H1 (cell line): ENCODE measurements at regions not wholly inside any gene's neighbourhood (a gene's known extent, or its start where the extent isn't known, plus 50 kb on each side); places are given as distances from the start of the nearest gene placed in this dataset.
"Not testable (repeated sequence)": the region's sequence is repeated elsewhere in the genome, so short reads cannot be mapped to it uniquely, and the experiment has no call there.

Experiments used
- CTCF ChIA-PET: fragments of 300-600 bp; sonication (Branson Sonifier 250); formaldehyde crosslinking; loops from one replicate; lab custom pipeline; 2021; ENCODE audit not compliant: partially characterized antibody; lab: Charles Lee
- POLR2A ChIA-PET: fragments of 300-600 bp; sonication (Branson Sonifier 250); formaldehyde crosslinking; loops from one replicate; lab custom pipeline; 2021; ENCODE audit warnings: inconsistent platforms; ENCODE audit not compliant: partially characterized antibody; lab: Charles Lee
- DNase-seq, 2 experiments: peaks; one replicate each; pipeline versions ENCODE4 v3.0.0 to v3.0.0-alpha.2; 2010 to 2022; ENCODE audit warnings: low spot score in 2 of 2, low read depth in 1 of 2, mixed read lengths in 1 of 2
- FAIRE-seq: peaks from 2 replicates; lab custom pipeline; 2011; peaks lifted over from hg19 to GRCh38; lab: Jason Lieb, UNC
- H2AFZ ChIP-seq: 2 replicates; pipeline ENCODE4 v1.8.1; 2012; ENCODE audit warnings: low read length, inconsistent platforms
- H2AK5ac ChIP-seq: 2 replicates; pipeline ENCODE4 v1.6.1; 2013; ENCODE audit warnings: low read depth, low read length
- H2BK120ac ChIP-seq: replicated peaks from 2 replicates; pipeline ENCODE3; 2013; ENCODE audit warnings: low read depth, low read length, inconsistent platforms
- H2BK12ac ChIP-seq: 2 replicates; pipeline ENCODE4 v1.6.1; 2013; ENCODE audit warnings: low read depth, low read length
- H2BK15ac ChIP-seq: 2 replicates; pipeline ENCODE4 v1.6.1; 2013; ENCODE audit warnings: low read length
- H2BK20ac ChIP-seq: 2 replicates; pipeline ENCODE4 v1.6.1; 2013; ENCODE audit warnings: low read length
- H2BK5ac ChIP-seq: 2 replicates; pipeline ENCODE4 v1.6.1; 2013; ENCODE audit warnings: low read depth, low read length
- H3K14ac ChIP-seq: 2 replicates; pipeline ENCODE4 v1.6.1; 2013; ENCODE audit warnings: inconsistent platforms; ENCODE audit not compliant: insufficient read length
- H3K18ac ChIP-seq: 2 replicates; pipeline ENCODE4 v1.6.1; 2013; ENCODE audit warnings: low read length; ENCODE audit errors: extremely low read depth
- H3K23ac ChIP-seq: 2 replicates; pipeline ENCODE4 v1.6.1; 2013; ENCODE audit warnings: inconsistent platforms; ENCODE audit not compliant: insufficient read length
- H3K23me2 ChIP-seq: 2 replicates; pipeline ENCODE4 v1.6.1; 2013; ENCODE audit warnings: low read depth, low read length
- H3K27ac ChIP-seq: 2 replicates; pipeline ENCODE4 v1.6.1; 2011; ENCODE audit warnings: low read depth, low read length, inconsistent platforms
- H3K27me3 ChIP-seq, 4 experiments: replicated peaks in 1 of 4; 1 replicate in 1 of 4; 2 replicates in 3 of 4; pipeline versions ENCODE4 v1.6.1 to v1.8.1; 2011 to 2013; ENCODE audit warnings: low read length in 3 of 4, mild to moderate bottlenecking in 3 of 4, inconsistent platforms in 2 of 4, mixed read lengths in 2 of 4, moderate library complexity in 1 of 4; ENCODE audit not compliant: control insufficient read depth in 3 of 4, insufficient read depth in 3 of 4; ENCODE audit errors: extremely low read depth in 1 of 4
- H3K36me3 ChIP-seq, 4 experiments: 2 replicates each; pipeline versions ENCODE4 v1.6.1 to v1.8.1; 2011 to 2013; ENCODE audit warnings: mild to moderate bottlenecking in 4 of 4, low read length in 3 of 4, moderate library complexity in 2 of 4, control low read depth in 1 of 4, inconsistent platforms in 1 of 4; ENCODE audit not compliant: insufficient read depth in 4 of 4, control insufficient read depth in 2 of 4
- H3K4ac ChIP-seq: replicated peaks from 2 replicates; pipeline ENCODE3; 2013; ENCODE audit warnings: low read length, low read depth, mixed read lengths, inconsistent platforms; ENCODE audit not compliant: insufficient read length
- H3K4me1 ChIP-seq, 4 experiments: replicated peaks in 1 of 4; 1 replicate in 1 of 4; 2 replicates in 3 of 4; pipeline versions ENCODE4 v1.6.1 to v1.8.1; 2011 to 2013; ENCODE audit warnings: low read length in 3 of 4, inconsistent platforms in 2 of 4, mixed read lengths in 1 of 4; ENCODE audit not compliant: insufficient read depth in 4 of 4, control insufficient read depth in 3 of 4
- H3K4me2 ChIP-seq, 2 experiments: 2 replicates each; pipeline versions ENCODE4 v1.6.1 to v1.8.1; 2011 to 2013; ENCODE audit warnings: low read depth in 2 of 2, low read length in 2 of 2, control low read depth in 1 of 2, inconsistent platforms in 1 of 2, mild to moderate bottlenecking in 1 of 2; ENCODE audit not compliant: insufficient read depth in 1 of 2
- H3K4me3 ChIP-seq, 4 experiments: fragments of 200-600, 300-600 bp in 1 of 4; sonication (generic), shearing (Covaris generic), sonication (Bioruptor Twin) in 1 of 4; 2 replicates each; pipeline versions ENCODE4 v1.5.1 to v1.8.1; 2011 to 2016; ENCODE audit warnings: low read length in 4 of 4, low read depth in 3 of 4, control low read depth in 2 of 4, inconsistent platforms in 2 of 4, mild to moderate bottlenecking in 2 of 4, mixed read lengths in 1 of 4, moderate library complexity in 1 of 4; ENCODE audit not compliant: insufficient read depth in 2 of 4; ENCODE audit errors: extremely low read depth in 1 of 4
- H3K56ac ChIP-seq: replicated peaks from 2 replicates; pipeline ENCODE3; 2013; ENCODE audit warnings: low read depth, mild to moderate bottlenecking, mixed read lengths, low read length, inconsistent platforms; ENCODE audit not compliant: insufficient read length
- H3K79me1 ChIP-seq: 2 replicates; pipeline ENCODE4 v1.6.1; 2013; ENCODE audit warnings: low read depth, low read length, control low read depth
- H3K79me2 ChIP-seq, 2 experiments: 2 replicates each; pipeline versions ENCODE4 v1.6.1 to v1.8.1; 2012 to 2013; ENCODE audit warnings: low read length in 2 of 2, mild to moderate bottlenecking in 2 of 2, inconsistent platforms in 1 of 2; ENCODE audit not compliant: insufficient read depth in 2 of 2, control insufficient read depth in 1 of 2
- H3K9ac ChIP-seq, 4 experiments: replicated peaks in 1 of 4; 1 replicate in 1 of 4; 2 replicates in 3 of 4; pipeline versions ENCODE4 v1.6.1 to v1.8.1; 2011 to 2013; ENCODE audit warnings: low read depth in 3 of 4, low read length in 3 of 4, control low read depth in 2 of 4, mild to moderate bottlenecking in 2 of 4, moderate library complexity in 2 of 4, inconsistent platforms in 1 of 4; ENCODE audit errors: extremely low read depth in 1 of 4
- H3K9me3 ChIP-seq, 2 experiments: 2 replicates each; pipeline versions ENCODE4 v1.6.1 to v1.8.1; 2012 to 2013; ENCODE audit warnings: mild to moderate bottlenecking in 2 of 2, moderate library complexity in 2 of 2, control low read depth in 1 of 2, inconsistent platforms in 1 of 2, low read depth in 1 of 2, low read length in 1 of 2, mixed read lengths in 1 of 2; ENCODE audit not compliant: insufficient read depth in 2 of 2
- H4K20me1 ChIP-seq, 2 experiments: replicated peaks in 1 of 2; 2 replicates each; pipeline versions ENCODE3 to v1.8.1; 2011 to 2013; ENCODE audit warnings: inconsistent platforms in 2 of 2, low read length in 2 of 2, mild to moderate bottlenecking in 1 of 2; ENCODE audit not compliant: insufficient read depth in 2 of 2, control insufficient read depth in 1 of 2
- H4K5ac ChIP-seq: 2 replicates; pipeline ENCODE4 v1.6.1; 2013; ENCODE audit warnings: low read length, low read depth, mixed read lengths, inconsistent platforms; ENCODE audit not compliant: insufficient read length
- H4K8ac ChIP-seq: 2 replicates; pipeline ENCODE4 v1.8.0; 2013; ENCODE audit warnings: mild to moderate bottlenecking, moderate library complexity, low read length, inconsistent platforms; ENCODE audit not compliant: insufficient read depth; ENCODE audit errors: extremely low read depth
- H4K91ac ChIP-seq: replicated peaks from 2 replicates; pipeline ENCODE3; 2013; ENCODE audit warnings: low read length, mixed read lengths, inconsistent platforms; ENCODE audit not compliant: insufficient read length
- BACH1 ChIP-seq: IDR thresholded peaks from 2 replicates; pipeline ENCODE4 v1.6.1; 2012; ENCODE audit warnings: low read length, improper control_type of control experiment
- EZH2 ChIP-seq: fragments of 200-600 bp; sonication (generic); IDR thresholded peaks from 2 replicates; pipeline ENCODE4 v1.7.1; 2012; ENCODE audit warnings: low read depth, mild to moderate bottlenecking, moderate library complexity, low read length, inconsistent platforms; ENCODE audit not compliant: severe bottlenecking
- WGBS, 2 experiments: shearing (Covaris generic) in 1 of 2; methylation state at CpG; one replicate each; pipeline versions ENCODE4 v1.1.6 to v1.1.7; 2013 to 2015; ENCODE audit warnings: low lambda C conversion rate in 2 of 2, mixed read lengths in 2 of 2, inconsistent platforms in 1 of 2, low coverage in 1 of 2, missing lambda C conversion rate in 1 of 2; ENCODE audit not compliant: insufficient replicate concordance in 2 of 2, insufficient coverage in 1 of 2, insufficient read length in 1 of 2; ENCODE audit errors: extremely low coverage in 1 of 2, missing lambda C conversion rate in 1 of 2; 5-methylcytosine and 5-hydroxymethylcytosine counted together

GRCh38 chrX:67437821-67438220 lies 106.0 kb upstream of the AR start (continued):
- no peak for TF ChIP-seq EZH2
- TF ChIP-seq BACH1: no peak

DNA sequence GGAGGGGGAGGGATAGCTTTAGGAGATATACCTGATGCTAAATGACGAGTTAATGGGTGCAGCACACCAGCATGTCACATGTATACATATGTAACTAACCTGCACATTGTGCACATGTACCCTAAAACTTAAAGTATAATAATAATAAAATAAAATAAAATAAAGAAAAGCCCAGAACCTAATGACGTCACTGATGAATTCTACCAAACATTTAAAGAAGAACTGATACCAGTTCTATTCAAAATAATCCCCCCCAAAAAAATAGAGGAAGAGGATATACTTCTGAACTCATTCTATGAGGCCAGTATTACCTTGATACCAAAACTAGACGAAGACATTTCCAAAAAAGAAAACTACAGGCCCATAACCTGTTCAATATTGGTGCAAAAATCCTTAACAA lies 68.6 kb upstream of the AR start:
- H3K4me1 ChIP-seq, H3K4me2 ChIP-seq, H2AFZ ChIP-seq, H3K27me3 ChIP-seq, DNase-seq, H2BK5ac ChIP-seq, POLR2A ChIA-PET, FAIRE-seq, H3K79me2 ChIP-seq, H3K18ac ChIP-seq, H3K4ac ChIP-seq, H4K20me1 ChIP-seq, H2BK20ac ChIP-seq, H3K4me3 ChIP-seq, H2BK15ac ChIP-seq, H2AK5ac ChIP-seq, H3K23ac ChIP-seq, H4K5ac ChIP-seq, H3K14ac ChIP-seq, H3K27ac ChIP-seq, H4K8ac ChIP-seq, H3K9ac ChIP-seq, H3K79me1 ChIP-seq, H3K56ac ChIP-seq, H2BK120ac ChIP-seq, H2BK12ac ChIP-seq, H3K9me3 ChIP-seq, CTCF ChIA-PET, H3K23me2 ChIP-seq, H3K36me3 ChIP-seq, H4K91ac ChIP-seq: not testable (repeated sequence)
- WGBS, 2 experiments: 79% methylated on average over 3 of the region's 3 CpGs; no CpG with 5 or more reads in 1 of the 2 experiments
